ENCODE measurements at regions not wholly inside any gene's neighbourhood (a gene's known extent, or its start where the extent isn't known, plus 50 kb on each side); places are given as distances from the start of the nearest gene placed in this dataset.
"Not testable (repeated sequence)": the region's sequence is repeated elsewhere in the genome, so short reads cannot be mapped to it uniquely, and the experiment has no call there.

DNA sequence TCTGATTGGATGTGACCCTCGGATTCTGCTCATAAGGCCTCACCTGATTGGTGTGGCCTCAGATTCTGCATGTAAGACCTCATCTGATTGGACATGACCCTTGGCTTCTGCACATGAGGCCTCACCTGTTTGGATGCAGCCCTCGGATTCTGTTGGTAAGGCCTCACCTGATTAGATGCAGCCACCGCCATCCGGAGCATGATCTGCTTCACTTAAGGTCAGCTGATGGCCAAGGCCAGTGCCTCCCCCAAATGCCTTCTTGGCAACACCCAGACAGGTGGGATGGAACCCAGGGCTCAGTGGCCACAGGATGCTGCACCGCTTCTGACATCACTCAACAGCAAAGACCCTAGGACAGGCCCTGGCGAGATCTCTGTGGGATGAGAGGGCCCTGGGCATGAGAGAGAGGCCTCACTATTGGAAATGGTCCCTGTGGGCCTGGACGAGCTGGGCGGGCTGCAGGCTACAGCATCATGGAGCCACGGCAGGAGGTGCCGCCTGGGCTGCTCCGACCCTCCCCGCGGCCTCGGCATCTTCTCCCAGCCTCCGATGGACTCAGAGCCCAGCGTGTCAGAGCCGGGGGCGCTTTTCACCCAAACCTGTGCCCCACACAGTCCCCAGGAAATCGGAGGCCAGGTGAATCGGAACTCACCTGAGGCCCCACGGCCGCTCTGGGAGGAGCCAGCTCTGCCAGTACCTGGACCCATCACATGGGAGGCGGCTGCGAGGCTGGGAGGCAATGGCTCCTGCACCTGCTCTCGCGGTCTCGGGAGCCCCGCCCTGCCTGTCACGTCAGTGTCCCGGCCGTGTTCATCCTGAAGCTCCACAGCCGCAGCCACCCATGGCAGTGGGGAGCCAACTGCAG is 60.9 kb upstream of the ZNF469 start:
- no peak for DNase-seq (ENCODE audit: low spot score)

- DNase-seq (ENCODE audit: low spot score) = no peak
These were observed 60.2 kb upstream of the ZNF469 start for GRCh38 chr16:88322500-88322970.

DNA sequence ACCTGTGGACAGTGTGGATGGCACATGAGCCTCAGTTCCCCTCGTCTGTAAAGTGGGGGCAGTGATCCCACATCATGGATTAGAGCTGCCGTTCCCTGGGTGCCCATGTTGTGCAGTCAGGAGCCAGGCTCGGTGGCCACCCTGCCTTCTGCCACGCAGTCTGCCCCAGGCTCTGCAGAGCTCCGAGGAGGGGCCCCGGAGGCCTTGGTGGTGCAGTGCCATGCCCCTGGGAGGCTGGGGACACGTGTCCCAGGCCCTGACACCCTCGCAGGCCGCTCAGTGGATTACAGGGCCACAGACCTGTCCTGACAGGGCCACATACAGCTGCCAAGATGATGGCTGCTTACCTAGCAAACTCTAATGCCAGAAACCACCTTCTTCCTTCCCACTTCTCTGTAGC is 59.7 kb upstream of the ZNF469 start:
- no peak for DNase-seq (ENCODE audit: low spot score)

- DNase-seq (ENCODE audit: low spot score) = no peak
These were observed 59.0 kb upstream of the ZNF469 start for GRCh38 chr16:88323546-88324330.

DNA sequence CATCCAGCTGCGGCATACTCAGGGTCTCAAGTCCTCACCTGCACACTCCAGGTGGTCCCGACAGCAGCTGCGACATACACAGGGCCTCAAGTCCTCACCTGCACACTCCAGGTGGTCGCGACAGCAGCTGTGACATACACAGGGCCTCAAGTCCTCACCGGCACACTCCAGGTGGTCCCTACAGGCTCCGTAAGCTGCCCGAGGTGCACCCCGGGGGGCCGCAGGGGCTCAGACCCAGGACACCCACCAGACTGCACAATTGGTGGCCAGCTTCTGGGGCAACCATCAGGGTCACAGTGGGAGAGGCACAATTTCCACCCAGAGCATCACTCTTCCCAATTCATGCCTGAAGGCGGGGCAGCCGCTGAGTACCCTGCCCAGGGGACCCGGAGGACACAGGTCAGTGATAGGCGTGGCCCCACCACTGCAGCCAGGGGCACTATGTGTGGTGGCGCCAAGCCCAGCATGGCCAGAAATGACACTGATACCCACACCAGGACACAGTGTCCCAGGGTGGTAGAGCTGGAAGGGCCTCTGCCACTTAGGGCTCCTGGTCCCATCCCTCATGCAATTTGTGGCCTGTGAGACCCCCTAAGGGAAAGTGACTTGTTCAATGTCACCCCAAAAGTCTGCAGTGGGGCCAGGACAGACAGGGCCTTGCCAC is 57.5 kb upstream of the ZNF469 start:
- no peak for DNase-seq (ENCODE audit: low spot score)

DNA sequence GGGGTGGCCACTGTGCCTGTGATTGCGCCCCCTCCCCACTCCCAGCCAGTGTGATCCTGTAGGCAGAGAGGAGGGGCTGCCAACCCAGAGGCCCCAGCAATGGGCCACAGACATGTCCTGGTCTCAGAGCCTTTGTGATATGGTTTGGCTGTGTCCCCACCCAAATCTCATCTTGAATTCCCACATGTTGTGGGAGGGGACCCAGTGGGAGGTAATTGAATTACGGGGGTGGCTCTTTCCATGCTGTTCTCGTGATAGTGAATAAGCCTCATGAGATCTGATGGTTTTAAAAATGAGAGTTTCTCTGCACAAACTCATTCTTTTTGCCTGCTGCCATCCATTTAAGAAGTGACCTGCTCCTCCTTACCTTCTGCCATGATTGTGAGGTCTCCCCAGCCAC is 56.8 kb upstream of the ZNF469 start:
- DNase-seq (ENCODE audit: low spot score) = no peak

- no peak for DNase-seq (ENCODE audit: low spot score)
These were observed 55.9 kb upstream of the ZNF469 start for GRCh38 chr16:88326611-88327485.

DNA sequence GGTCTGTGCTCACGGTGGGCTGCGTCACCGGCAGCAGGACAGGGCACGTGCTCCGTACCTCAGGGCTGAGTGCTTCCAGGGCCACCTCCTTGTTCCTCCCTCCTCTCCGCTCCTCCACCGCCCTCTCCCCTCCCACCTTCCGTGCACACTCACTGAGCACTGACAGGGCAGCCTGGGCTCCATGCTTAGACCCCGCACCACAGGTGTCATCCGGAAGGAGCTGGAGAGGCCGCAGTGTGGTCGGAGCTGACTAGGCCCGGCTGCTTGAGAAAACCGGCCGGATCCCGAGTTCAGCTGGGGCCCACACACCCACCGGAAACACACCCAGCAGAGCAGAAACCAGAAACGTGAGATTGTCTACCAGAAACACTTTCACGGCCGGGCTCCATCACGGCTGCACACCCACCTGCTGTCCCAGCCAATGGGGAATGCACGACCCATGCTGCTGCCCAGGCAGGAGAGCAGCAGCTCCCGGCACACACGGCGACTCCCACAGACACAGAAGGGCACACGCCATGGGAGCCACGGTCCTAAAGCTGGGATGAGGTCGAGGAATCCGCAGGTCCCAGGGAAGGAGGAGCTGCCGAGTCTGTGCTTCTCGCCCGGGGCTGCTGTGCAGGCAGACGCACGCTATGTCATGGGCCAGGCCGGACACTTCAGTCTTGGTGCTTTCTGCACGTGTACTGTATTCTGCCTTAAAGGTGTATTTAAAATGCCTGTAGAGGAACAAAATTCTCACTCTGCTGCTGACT is 55.0 kb upstream of the ZNF469 start:
- DNase-seq (ENCODE audit: low spot score) = no peak

DNA sequence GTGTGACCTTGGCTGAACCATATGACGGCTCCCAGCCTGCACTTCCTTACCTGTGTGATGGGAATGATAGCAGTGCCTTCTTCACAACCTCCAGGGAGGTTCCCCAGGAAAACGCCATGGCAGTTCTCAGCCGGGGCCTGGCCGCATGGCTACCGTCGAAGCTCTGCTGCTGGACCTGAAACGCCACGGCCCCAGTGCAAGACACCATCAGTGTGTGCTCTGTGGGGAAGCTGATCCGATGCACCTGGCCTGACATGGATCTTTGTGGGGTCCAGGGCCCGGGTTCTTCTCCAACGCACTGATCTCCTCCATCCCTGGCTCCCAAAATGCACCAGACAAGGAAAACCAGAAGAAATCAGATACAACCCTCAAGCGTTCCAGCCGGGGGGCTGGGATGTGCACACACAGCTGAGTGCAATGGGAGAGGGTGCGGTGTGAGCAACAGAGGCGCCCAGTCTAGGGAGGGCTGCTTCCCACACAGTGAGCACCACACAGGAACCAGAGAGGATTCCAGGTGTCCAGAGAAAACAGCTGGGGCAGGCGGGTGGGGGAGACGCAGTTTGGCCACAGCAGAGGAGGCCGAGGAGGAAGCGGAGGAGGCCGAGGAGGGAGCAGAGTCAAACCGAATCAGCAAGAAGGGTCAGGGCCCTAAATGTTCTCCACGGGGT is 54.3 kb upstream of the ZNF469 start:
- no peak for DNase-seq (ENCODE audit: low spot score)

- no peak for DNase-seq (ENCODE audit: low spot score)
These were observed 52.7 kb upstream of the ZNF469 start for GRCh38 chr16:88329726-88330700.

DNA sequence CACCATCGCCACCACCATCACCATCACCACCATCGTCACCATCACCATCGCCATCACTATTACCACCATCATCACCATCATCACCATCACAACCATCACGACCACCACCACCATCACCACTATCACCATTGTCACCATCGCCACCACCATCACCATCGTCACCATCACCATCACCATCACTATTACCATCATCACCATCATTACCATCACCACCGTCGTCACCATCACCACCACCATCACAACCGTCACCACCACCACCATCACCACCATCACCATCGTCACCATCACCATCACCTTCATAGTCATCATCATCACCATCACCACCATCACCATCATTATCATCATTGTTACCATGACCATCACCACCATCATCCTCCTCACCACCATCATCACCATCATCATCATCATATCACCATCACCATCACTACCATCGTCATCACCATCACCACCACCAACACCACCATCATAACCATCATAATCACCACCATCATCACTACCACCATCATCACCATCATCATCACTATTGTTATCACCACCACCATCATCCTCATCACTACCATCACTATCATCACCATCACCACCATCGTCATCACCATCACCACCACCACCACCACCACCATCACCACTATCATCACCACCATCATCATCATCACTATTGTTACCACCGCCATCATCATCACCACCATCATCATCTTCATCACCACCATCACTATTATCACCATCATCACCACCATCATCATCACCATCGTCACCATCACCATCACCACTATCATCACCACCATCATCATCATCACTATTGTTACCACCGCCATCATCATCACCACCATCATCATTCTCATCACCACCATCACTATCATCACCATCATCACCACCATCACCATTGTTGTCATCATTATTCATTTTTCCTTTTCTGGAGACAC is 51.5 kb upstream of the ZNF469 start:
- DNase-seq (ENCODE audit: low spot score) = no peak

GRCh38 chr16:88331989-88332920 is 50.5 kb upstream of the ZNF469 start:
- peak; percentile 64 for DNase-seq (ENCODE audit: low spot score)

DNA sequence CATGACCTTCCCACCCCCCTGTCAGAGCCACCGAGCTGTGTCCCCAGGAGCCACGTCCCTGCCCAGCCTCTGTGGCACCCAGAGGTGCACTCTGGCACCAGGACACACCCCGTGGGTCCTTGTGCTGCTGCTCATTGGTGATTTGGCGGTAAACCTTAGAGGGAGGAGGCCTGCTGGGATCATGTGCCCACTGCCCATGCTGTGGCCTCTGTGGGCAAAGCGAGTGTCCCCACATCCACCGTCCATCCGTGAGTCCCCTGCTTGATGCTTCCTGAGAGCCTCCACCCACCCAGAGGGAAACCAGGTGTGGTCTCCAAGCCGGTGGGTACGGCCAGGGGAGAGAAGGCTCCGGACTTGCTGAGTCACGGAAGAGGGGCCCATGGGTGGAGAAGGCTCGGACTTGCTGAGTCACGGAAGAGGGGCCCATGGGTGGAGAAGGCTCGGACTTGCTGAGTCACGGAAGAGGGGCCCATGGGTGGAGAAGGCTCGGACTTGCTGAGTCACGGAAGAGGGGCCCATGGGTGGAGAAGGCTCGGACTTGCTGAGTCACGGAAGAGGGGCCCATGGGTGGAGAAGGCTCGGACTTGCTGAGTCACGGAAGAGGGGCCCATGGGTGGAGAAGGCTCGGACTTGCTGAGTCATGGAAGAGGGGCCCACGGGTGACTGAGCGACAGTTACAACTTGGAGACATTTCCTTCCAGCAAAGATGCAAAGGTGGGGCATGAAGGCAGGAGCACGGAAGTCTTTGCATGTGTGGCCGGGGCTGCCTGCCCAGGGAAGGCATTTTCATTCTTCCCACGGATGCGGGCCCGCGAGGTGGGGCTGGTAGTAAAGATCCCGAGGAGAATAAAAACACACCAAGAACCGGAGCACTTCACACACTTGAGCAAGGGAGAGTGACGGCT is 49.6 kb upstream of the ZNF469 start:
- not testable (repeated sequence) for DNase-seq (ENCODE audit: low spot score)

Data from COLO829 (cell line).